ENCODE measurements at regions not wholly inside any gene's neighbourhood (a gene's known extent, or its start where the extent isn't known, plus 50 kb on each side); places are given as distances from the start of the nearest gene placed in this dataset.

GRCh38 chr2:234376229-234376628 is 120.7 kb downstream of the ARL4C start:
- TF ChIP-seq YY1 (IDR thresholded peaks at IDR 0.05; ENCODE audit: insufficient read depth, insufficient read length): no peak
- TF ChIP-seq ZNF274 (IDR thresholded peaks at IDR 0.05; ENCODE audit: low read depth, low read length): no peak
- TF ChIP-seq SUZ12 (IDR thresholded peaks at IDR 0.05; ENCODE audit: extremely low read depth, insufficient read depth, insufficient read length): no peak

Measured in NT2/D1 (cell line).